IPS-NIHi7 (cell line): ENCODE measurements at regions not wholly inside any gene's neighbourhood (a gene's known extent, or its start where the extent isn't known, plus 50 kb on each side); places are given as distances from the start of the nearest gene placed in this dataset.

Experiments
- DNase-seq: peaks from one replicate; pipeline ENCODE4 v3.0.0; 2012; ENCODE audit warnings: mixed read lengths; ENCODE audit errors: extremely low spot score

GRCh38 chr7:114755856-114756255, 166.0 kb upstream of the MDFIC start:
- DNase-seq, result no peak

- DNase-seq, result no peak
Measured at GRCh38 chr7:114758661-114759227, 163.2 kb upstream of the MDFIC start.

- no peak for DNase-seq
Measured at GRCh38 chr7:114759347-114760062, 162.4 kb upstream of the MDFIC start.

GRCh38 chr7:114760477-114760876, 161.4 kb upstream of the MDFIC start:
- no peak for DNase-seq

GRCh38 chr7:114761973-114762372, 159.9 kb upstream of the MDFIC start:
- no peak for DNase-seq

GRCh38 chr7:114765331-114766040, 156.4 kb upstream of the MDFIC start:
- DNase-seq, result no peak

- no peak for DNase-seq
Measured at GRCh38 chr7:114766041-114766356, 155.9 kb upstream of the MDFIC start.

GRCh38 chr7:114777288-114777687, 144.6 kb upstream of the MDFIC start:
- DNase-seq, result no peak

- no peak for DNase-seq
Measured at GRCh38 chr7:114783508-114783907, 138.4 kb upstream of the MDFIC start.

GRCh38 chr7:114784177-114784576, 137.7 kb upstream of the MDFIC start:
- no peak for DNase-seq

GRCh38 chr7:114784746-114785145, 137.1 kb upstream of the MDFIC start:
- DNase-seq, result no peak

GRCh38 chr7:114785496-114785895, 136.4 kb upstream of the MDFIC start:
- DNase-seq, result no peak

- DNase-seq, result no peak
Measured at GRCh38 chr7:114786455-114786854, 135.4 kb upstream of the MDFIC start.

GRCh38 chr7:114787556-114787955, 134.3 kb upstream of the MDFIC start:
- DNase-seq, result no peak

- no peak for DNase-seq
Measured at GRCh38 chr7:114788706-114789105, 133.2 kb upstream of the MDFIC start.

GRCh38 chr7:114789161-114789560, 132.7 kb upstream of the MDFIC start:
- no peak for DNase-seq

GRCh38 chr7:114789871-114790311, 132.0 kb upstream of the MDFIC start:
- DNase-seq, result no peak

GRCh38 chr7:114790521-114790920, 131.4 kb upstream of the MDFIC start:
- no peak for DNase-seq

GRCh38 chr7:114791771-114792170, 130.1 kb upstream of the MDFIC start:
- no peak for DNase-seq

- DNase-seq, result no peak
Measured at GRCh38 chr7:114793155-114793845, 128.6 kb upstream of the MDFIC start.

- no peak for DNase-seq
Measured at GRCh38 chr7:114795475-114795874, 126.4 kb upstream of the MDFIC start.

- no peak for DNase-seq
Measured at GRCh38 chr7:114799628-114800028, 122.3 kb upstream of the MDFIC start.

- no peak for DNase-seq
Measured at GRCh38 chr7:114802632-114803031, 119.3 kb upstream of the MDFIC start.
